ENCODE measurements at regions not wholly inside any gene's neighbourhood (a gene's known extent, or its start where the extent isn't known, plus 50 kb on each side); places are given as distances from the start of the nearest gene placed in this dataset.

DNA sequence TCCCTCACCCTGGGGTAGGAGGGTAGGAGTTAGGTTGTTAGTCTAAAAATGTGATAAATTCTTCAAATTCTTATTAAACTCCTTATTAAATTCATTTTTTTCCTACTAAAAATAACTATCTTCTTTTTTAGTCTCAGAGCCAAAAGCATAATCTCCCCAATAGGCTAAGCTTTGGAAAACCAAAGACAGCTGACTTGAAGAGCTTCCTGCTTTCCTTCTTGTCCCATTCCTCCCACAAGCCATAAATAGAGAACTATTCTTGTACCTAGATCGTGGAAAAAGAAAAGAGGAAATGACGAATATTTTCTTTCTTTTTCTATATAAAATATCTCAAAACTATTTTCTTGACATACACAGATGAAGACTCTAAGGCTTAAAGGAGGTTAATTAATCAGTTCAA, 486.9 kb downstream of the CDH8 start:
- no peaks in the 10 kb centered on the region for H3K4me1 ChIP-seq (ENCODE audit: control insufficient read depth, insufficient read depth, low read length)
- no peak overlapping the region for H3K4me3 ChIP-seq (ENCODE audit: low read length)
- H3K9ac ChIP-seq (ENCODE audit: low read length): no peak overlapping the region
- H3K36me3 ChIP-seq (ENCODE audit: control insufficient read depth, insufficient read depth, low read length, severe bottlenecking): no peaks in the 10 kb centered on the region
- H3K9me3 ChIP-seq (ENCODE audit: control insufficient read depth, low read length): no peaks in the 10 kb centered on the region
- no peak for DNase-seq (ENCODE audit: low read depth)
- H3K27me3 ChIP-seq (replicated peaks; ENCODE audit: control insufficient read depth, insufficient read depth, low read length): no peaks in the 10 kb centered on the region

DNA sequence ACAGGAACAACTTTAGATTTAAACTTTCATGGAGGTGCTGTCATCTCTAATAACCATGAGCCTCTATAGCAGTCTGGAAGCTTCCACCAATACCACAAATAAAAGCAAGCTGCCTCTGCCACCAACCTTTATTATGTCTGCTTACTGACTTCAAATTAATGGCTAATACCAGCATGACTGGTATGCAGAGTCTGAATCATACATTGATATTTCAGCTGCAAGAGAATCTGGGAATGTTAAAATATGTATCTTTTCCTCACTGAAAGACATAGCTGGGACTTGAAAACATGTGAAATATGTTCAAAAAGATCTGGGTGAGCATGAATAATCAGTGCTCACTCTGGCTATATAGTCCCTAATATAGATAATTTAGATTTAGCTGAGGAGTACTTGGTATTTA, 488.6 kb downstream of the CDH8 start:
- Histone ChIP-seq H3K36me3 (ENCODE audit: control insufficient read depth, insufficient read depth, low read length, severe bottlenecking) (no peaks in the 10 kb centered on the region), H3K4me1 (ENCODE audit: control insufficient read depth, insufficient read depth, low read length) (no peaks in the 10 kb centered on the region), H3K9me3 (ENCODE audit: control insufficient read depth, low read length) (no peaks in the 10 kb centered on the region), H3K9ac (ENCODE audit: low read length) (no peak overlapping the region), H3K27me3 (replicated peaks; ENCODE audit: control insufficient read depth, insufficient read depth, low read length) (no peaks in the 10 kb centered on the region), H3K4me3 (ENCODE audit: low read length) (no peak overlapping the region)
- DNase-seq (ENCODE audit: low read depth): no peak

DNA sequence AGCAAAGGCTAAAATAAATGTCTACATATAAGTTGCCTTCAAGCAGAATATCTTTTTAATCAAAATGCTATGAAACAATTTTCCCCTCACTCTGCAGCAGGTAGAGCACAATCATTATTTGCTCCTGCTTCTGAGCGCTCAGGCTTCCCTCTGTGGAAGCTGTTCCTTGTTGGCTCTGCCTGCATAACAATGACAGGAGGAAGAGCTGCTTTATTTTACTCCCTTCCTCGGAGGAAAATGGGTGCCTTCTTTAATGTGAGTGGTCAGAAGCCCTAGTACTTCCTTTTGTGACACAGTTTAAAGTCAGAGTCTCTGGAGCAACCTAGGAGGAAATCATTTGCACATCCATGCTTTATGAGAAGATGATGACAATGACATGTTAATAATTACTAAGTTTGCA, 492.1 kb downstream of the CDH8 start:
- no peak overlapping the region for H3K9ac ChIP-seq (ENCODE audit: low read length)
- no peaks in the 10 kb centered on the region for H3K9me3 ChIP-seq (ENCODE audit: control insufficient read depth, low read length)
- no peak for DNase-seq (ENCODE audit: low read depth)
- H3K4me3 ChIP-seq (ENCODE audit: low read length): no peak overlapping the region
- no peaks in the 10 kb centered on the region for H3K27me3 ChIP-seq (replicated peaks; ENCODE audit: control insufficient read depth, insufficient read depth, low read length)
- no peaks in the 10 kb centered on the region for H3K4me1 ChIP-seq (ENCODE audit: control insufficient read depth, insufficient read depth, low read length)
- no peaks in the 10 kb centered on the region for H3K36me3 ChIP-seq (ENCODE audit: control insufficient read depth, insufficient read depth, low read length, severe bottlenecking)

DNA sequence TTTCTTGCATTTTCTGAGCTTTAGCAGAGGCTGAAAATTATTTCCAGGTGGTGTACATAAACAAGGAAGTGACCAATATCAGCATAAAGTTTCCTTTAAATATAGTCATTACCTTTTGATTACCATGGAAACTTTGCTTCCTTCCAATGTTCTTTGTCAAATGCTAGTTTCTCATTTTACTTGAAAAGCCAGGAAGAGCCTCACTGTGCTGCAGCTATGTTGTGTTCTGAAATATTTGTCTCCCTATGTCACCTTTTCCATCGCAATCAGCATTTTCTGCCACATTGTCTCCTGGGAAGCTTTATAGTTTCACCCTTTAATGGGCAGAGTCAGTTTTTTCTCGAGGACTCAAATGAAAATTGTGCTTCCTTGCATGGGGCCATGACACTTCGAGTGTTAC, 496.0 kb downstream of the CDH8 start:
- H3K4me3 ChIP-seq (ENCODE audit: low read length): no peak overlapping the region
- DNase-seq (ENCODE audit: low read depth): no peak
- no peaks in the 10 kb centered on the region for H3K27me3 ChIP-seq (replicated peaks; ENCODE audit: control insufficient read depth, insufficient read depth, low read length)
- no peaks in the 10 kb centered on the region for H3K4me1 ChIP-seq (ENCODE audit: control insufficient read depth, insufficient read depth, low read length)
- no peaks in the 10 kb centered on the region for H3K9me3 ChIP-seq (ENCODE audit: control insufficient read depth, low read length)
- no peak overlapping the region for H3K9ac ChIP-seq (ENCODE audit: low read length)
- no peaks in the 10 kb centered on the region for H3K36me3 ChIP-seq (ENCODE audit: control insufficient read depth, insufficient read depth, low read length, severe bottlenecking)

DNA sequence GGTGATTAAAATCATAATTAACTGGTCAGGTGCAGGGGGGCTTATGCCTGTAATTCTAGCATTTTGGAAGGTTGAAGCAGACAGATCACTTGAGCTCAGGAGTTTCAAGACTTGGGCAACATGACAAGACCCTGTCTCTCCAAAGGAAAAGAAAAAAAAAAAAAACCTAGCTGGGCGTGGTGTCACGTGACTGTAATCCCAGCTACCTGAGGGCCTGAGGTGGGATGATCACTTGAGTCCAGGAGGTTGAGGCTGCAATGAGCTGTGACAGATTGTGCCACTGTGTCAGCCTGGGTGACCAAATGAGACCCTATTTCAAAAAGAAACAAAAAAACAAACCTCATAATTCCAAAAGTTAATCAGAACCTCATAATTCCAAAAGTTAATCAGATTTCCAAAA, 505.5 kb downstream of the CDH8 start:
- no peak for DNase-seq (ENCODE audit: low read depth)
- Histone ChIP-seq H3K27me3 (replicated peaks; ENCODE audit: control insufficient read depth, insufficient read depth, low read length) (no peaks in the 10 kb centered on the region), H3K4me3 (ENCODE audit: low read length) (no peak overlapping the region), H3K9ac (ENCODE audit: low read length) (no peak overlapping the region), H3K4me1 (ENCODE audit: control insufficient read depth, insufficient read depth, low read length) (no peaks in the 10 kb centered on the region), H3K36me3 (ENCODE audit: control insufficient read depth, insufficient read depth, low read length, severe bottlenecking) (no peaks in the 10 kb centered on the region), H3K9me3 (ENCODE audit: control insufficient read depth, low read length) (no peaks in the 10 kb centered on the region)

DNA sequence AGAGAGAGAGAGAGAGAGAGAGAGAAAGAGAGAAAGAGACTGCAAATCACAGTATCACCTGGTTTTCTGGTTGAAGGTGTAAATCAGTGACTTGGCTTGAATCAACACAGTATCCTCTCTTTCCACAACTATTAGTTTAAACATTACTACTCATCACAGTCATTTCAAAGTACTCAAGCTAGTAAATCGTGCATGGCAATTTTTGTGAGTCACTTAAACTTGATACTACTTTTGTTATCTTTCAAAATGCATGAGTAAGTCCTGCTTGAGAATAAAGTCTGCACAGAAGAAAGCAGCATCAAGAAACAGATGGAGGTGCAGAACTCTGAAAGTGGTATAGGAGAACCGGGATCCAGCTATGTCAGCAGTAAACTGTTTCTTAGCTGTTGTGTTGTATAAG, 535.4 kb downstream of the CDH8 start:
- no peaks in the 10 kb centered on the region for H3K4me1 ChIP-seq (ENCODE audit: control insufficient read depth, insufficient read depth, low read length)
- no peak for DNase-seq (ENCODE audit: low read depth)
- no peaks in the 10 kb centered on the region for H3K27me3 ChIP-seq (replicated peaks; ENCODE audit: control insufficient read depth, insufficient read depth, low read length)
- no peaks in the 10 kb centered on the region for H3K36me3 ChIP-seq (ENCODE audit: control insufficient read depth, insufficient read depth, low read length, severe bottlenecking)
- no peak overlapping the region for H3K9ac ChIP-seq (ENCODE audit: low read length)
- no peak overlapping the region for H3K4me3 ChIP-seq (ENCODE audit: low read length)
- peaks cover 3% of the 10 kb centered on the region for H3K9me3 ChIP-seq (ENCODE audit: control insufficient read depth, low read length)

DNA sequence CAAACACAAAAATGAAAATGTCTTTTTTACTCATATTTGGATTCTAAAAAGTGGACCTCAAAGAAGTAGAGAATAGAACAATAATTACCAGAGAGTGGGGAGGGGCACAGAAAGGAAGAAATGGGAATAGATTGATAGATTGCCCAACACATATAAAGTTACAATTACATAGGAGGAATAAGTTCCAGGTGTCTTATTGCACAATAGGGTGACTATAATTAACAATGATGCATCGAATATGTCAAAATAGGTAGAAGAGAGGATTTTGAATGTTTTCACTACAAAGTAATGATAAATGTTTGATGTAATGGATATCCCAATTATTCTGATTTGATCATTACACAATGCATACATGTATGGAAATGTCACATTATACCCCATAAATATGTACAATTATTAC, 556.0 kb downstream of the CDH8 start:
- Histone ChIP-seq H3K36me3 (ENCODE audit: control insufficient read depth, insufficient read depth, low read length, severe bottlenecking) (no peaks in the 10 kb centered on the region), H3K4me1 (ENCODE audit: control insufficient read depth, insufficient read depth, low read length) (no peaks in the 10 kb centered on the region), H3K4me3 (ENCODE audit: low read length) (no peak overlapping the region), H3K9ac (ENCODE audit: low read length) (no peak overlapping the region), H3K27me3 (replicated peaks; ENCODE audit: control insufficient read depth, insufficient read depth, low read length) (no peaks in the 10 kb centered on the region), H3K9me3 (ENCODE audit: control insufficient read depth, low read length) (peaks cover 5% of the 10 kb centered on the region)
- DNase-seq (ENCODE audit: low read depth): no peak

DNA sequence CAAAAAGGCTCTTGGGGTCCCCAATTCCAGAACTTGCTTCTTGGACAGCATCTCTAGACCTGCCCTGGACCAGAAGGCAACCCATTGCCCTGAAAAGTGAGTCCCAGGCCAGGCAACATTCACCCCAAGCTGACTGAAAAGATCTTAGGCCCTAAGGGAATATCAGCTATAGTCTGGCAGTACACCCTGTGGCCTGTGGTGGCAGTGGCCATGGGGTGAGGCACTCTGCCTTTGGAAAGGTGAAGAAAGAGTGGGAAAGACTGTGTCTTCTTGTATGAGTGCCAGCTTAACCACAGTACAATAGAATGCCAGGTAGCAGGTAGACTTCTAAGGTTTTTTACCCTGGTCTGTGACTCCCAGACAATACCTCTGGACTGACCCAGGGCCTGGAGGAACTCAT, 564.5 kb downstream of the CDH8 start:
- Histone ChIP-seq H3K36me3 (ENCODE audit: control insufficient read depth, insufficient read depth, low read length, severe bottlenecking) (no peaks in the 10 kb centered on the region), H3K9ac (ENCODE audit: low read length) (no peak overlapping the region), H3K4me3 (ENCODE audit: low read length) (no peak overlapping the region), H3K27me3 (replicated peaks; ENCODE audit: control insufficient read depth, insufficient read depth, low read length) (no peaks in the 10 kb centered on the region), H3K4me1 (ENCODE audit: control insufficient read depth, insufficient read depth, low read length) (no peaks in the 10 kb centered on the region), H3K9me3 (ENCODE audit: control insufficient read depth, low read length) (peaks cover 17% of the 10 kb centered on the region)
- DNase-seq (ENCODE audit: low read depth): no peak

DNA sequence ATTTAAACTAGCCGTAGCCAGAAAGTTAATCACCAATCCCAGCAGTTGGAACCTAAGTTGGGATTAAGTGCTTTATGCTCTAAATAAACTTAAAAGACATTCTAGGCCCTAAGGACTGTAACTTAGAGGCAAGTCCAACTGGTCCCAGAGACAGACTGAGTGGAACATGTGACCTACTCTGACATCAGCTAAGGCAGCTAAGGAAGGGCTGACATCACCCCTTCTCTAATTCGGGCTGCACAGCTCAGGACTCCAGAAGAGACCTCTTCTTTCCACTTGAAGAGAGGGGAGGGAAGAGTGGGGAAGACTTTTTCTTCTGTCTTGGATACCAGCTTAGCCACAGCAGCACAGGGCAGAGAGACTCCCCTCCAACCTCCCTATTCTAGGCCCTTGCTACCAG, 565.2 kb downstream of the CDH8 start:
- Histone ChIP-seq H3K27me3 (replicated peaks; ENCODE audit: control insufficient read depth, insufficient read depth, low read length) (no peaks in the 10 kb centered on the region), H3K4me1 (ENCODE audit: control insufficient read depth, insufficient read depth, low read length) (no peaks in the 10 kb centered on the region), H3K9me3 (ENCODE audit: control insufficient read depth, low read length) (peaks cover 17% of the 10 kb centered on the region), H3K36me3 (ENCODE audit: control insufficient read depth, insufficient read depth, low read length, severe bottlenecking) (no peaks in the 10 kb centered on the region), H3K4me3 (ENCODE audit: low read length) (no peak overlapping the region), H3K9ac (ENCODE audit: low read length) (no peak overlapping the region)
- no peak for DNase-seq (ENCODE audit: low read depth)

DNA sequence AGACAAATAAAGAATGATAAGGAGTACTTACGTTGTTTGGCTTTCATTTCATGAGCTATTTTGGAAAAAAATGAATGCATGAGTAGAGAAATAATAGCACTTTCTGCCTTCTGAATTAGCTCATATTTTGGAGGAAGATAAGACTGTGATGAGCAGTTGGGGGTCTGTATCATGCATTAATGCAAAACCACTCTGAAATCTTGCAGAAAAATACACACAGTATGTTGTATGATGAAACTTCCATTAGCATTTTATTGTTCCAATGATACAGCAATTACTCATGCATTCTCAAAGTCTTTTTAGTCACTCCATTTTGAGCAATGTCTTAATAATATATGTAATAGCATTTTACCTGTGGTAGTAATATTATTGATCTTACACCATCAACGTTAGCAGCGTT, 571.0 kb downstream of the CDH8 start:
- no peaks in the 10 kb centered on the region for H3K27me3 ChIP-seq (replicated peaks; ENCODE audit: control insufficient read depth, insufficient read depth, low read length)
- H3K9ac ChIP-seq (ENCODE audit: low read length): no peak overlapping the region
- peaks cover 3% of the 10 kb centered on the region for H3K9me3 ChIP-seq (ENCODE audit: control insufficient read depth, low read length)
- DNase-seq (ENCODE audit: low read depth): no peak
- no peaks in the 10 kb centered on the region for H3K4me1 ChIP-seq (ENCODE audit: control insufficient read depth, insufficient read depth, low read length)
- H3K36me3 ChIP-seq (ENCODE audit: control insufficient read depth, insufficient read depth, low read length, severe bottlenecking): no peaks in the 10 kb centered on the region
- H3K4me3 ChIP-seq (ENCODE audit: low read length): no peak overlapping the region

DNA sequence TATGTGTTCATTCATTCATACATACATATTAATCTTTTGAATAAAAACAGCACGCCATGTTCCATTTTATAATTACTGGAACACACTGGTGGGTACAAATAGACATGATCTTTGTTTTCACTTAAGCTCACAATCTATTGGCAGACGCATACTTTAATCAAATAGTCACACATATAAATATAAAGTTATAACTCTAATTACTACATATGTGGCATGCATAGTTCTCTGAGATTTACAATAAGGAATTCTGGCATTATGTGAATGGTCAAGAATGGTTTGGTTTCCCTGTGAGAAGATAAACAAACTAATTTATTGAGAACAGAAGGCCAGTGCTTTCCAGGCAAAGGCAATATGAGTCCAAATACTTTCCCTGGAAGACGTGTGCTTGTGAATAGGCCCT, 576.2 kb downstream of the CDH8 start:
- H3K9ac ChIP-seq (ENCODE audit: low read length): no peak overlapping the region
- no peak overlapping the region for H3K4me3 ChIP-seq (ENCODE audit: low read length)
- H3K36me3 ChIP-seq (ENCODE audit: control insufficient read depth, insufficient read depth, low read length, severe bottlenecking): no peaks in the 10 kb centered on the region
- H3K27me3 ChIP-seq (replicated peaks; ENCODE audit: control insufficient read depth, insufficient read depth, low read length): no peaks in the 10 kb centered on the region
- peaks cover 3% of the 10 kb centered on the region for H3K9me3 ChIP-seq (ENCODE audit: control insufficient read depth, low read length)
- no peak for DNase-seq (ENCODE audit: low read depth)
- no peaks in the 10 kb centered on the region for H3K4me1 ChIP-seq (ENCODE audit: control insufficient read depth, insufficient read depth, low read length)

DNA sequence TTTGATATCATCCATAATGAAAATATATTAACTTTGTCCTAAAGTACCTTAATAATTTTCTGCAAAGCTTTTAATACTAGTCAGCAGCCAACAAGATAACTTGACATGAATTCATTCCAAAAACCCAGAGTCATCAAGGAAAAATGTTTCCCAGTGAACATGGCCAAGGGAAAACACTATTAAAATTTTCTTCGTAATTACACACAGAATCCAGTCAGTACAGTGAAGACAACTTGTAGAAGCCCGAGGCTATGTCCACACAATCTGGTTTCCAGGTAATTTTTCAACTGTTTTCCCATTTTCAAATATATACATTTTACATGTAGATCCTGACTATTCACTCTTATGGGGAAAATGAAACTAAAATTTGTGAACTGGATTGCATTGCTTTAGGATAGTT, 600.9 kb downstream of the CDH8 start:
- H3K36me3 ChIP-seq (ENCODE audit: control insufficient read depth, insufficient read depth, low read length, severe bottlenecking): no peaks in the 10 kb centered on the region
- H3K27me3 ChIP-seq (replicated peaks; ENCODE audit: control insufficient read depth, insufficient read depth, low read length): no peaks in the 10 kb centered on the region
- DNase-seq (ENCODE audit: low read depth): no peak
- no peak overlapping the region for H3K9ac ChIP-seq (ENCODE audit: low read length)
- H3K4me1 ChIP-seq (ENCODE audit: control insufficient read depth, insufficient read depth, low read length): no peaks in the 10 kb centered on the region
- H3K4me3 ChIP-seq (ENCODE audit: low read length): peak overlapping the region; percentile 66
- no peaks in the 10 kb centered on the region for H3K9me3 ChIP-seq (ENCODE audit: control insufficient read depth, low read length)

Data from adipocyte (in vitro differentiated cells).